Tibial nerve (tissue), 4 donors: ENCODE measurements at regions not wholly inside any gene's neighbourhood (a gene's known extent, or its start where the extent isn't known, plus 50 kb on each side); places are given as distances from the start of the nearest gene placed in this dataset.

Source experiments
- DNase-seq, 2 donors: peaks; one replicate each; pipeline ENCODE4 v3.0.0-alpha.2; 2019; ENCODE audit warnings: low spot score in 2 of 2
- H3K27ac ChIP-seq, 4 donors: fragments of 200-600 bp; sonication (generic) in 3 of 4; one replicate each; pipeline ENCODE4 v1.5.1; 2017 to 2019; ENCODE audit warnings: mild to moderate bottlenecking in 1 of 4
- H3K27me3 ChIP-seq, 2 donors: fragments of 200-600 bp; sonication (generic) in 1 of 2; one replicate each; pipeline versions ENCODE4 v1.5.1 to v1.6.0; 2017 to 2019
- H3K36me3 ChIP-seq, 3 donors: fragments of 200-600 bp; sonication (generic); one replicate each; pipeline ENCODE4 v1.5.1; 2018 to 2019
- H3K4me1 ChIP-seq, 4 donors: fragments of 200-600 bp; sonication (generic) in 3 of 4; one replicate each; pipeline ENCODE4 v1.5.1; 2017 to 2019
- H3K4me3 ChIP-seq, 4 donors: fragments of 200-600 bp; sonication (generic) in 3 of 4; one replicate each; pipeline ENCODE4 v1.5.1; 2017 to 2019; ENCODE audit warnings: mild to moderate bottlenecking in 1 of 4, moderate library complexity in 1 of 4
- H3K9me3 ChIP-seq, 4 donors: fragments of 200-600 bp; sonication (generic) in 3 of 4; one replicate each; pipeline ENCODE4 v1.5.1; 2017 to 2019
- CTCF ChIP-seq, 5 experiments: fragments of 200-600 bp in 3 of 5; fragments of 450-650 bp in 2 of 5; sonication (generic) in 3 of 5; IDR thresholded peaks; one replicate each; pipeline ENCODE4 v1.5.1; 2016 to 2019; ENCODE audit warnings: antibody characterized with exemption in 5 of 5, mild to moderate bottlenecking in 3 of 5, moderate library complexity in 2 of 5
- EP300 ChIP-seq, 2 donors: sonication (generic); formaldehyde crosslinking; IDR thresholded peaks; one replicate each; pipeline ENCODE4 v1.6.1; 2017; ENCODE audit warnings: antibody characterized with exemption in 2 of 2, mild to moderate bottlenecking in 1 of 2
- POLR2A ChIP-seq, 2 donors: fragments of 450-650 bp; IDR thresholded peaks; one replicate each; pipeline ENCODE4 v1.6.1; 2017; ENCODE audit warnings: antibody characterized with exemption in 2 of 2, mild to moderate bottlenecking in 2 of 2, moderate library complexity in 2 of 2
- WGBS, 2 donors: methylation state at CpG; one replicate each; pipeline ENCODE4 v1.1.5; 2018; 5-methylcytosine and 5-hydroxymethylcytosine counted together

GRCh38 chr17:14935139-14935841 is 329.8 kb downstream of the PMP22 start:
- Histone ChIP-seq H3K27me3 (no peaks in the 10 kb centered on the region), H3K4me3 (no peak overlapping the region), H3K36me3 (no peaks in the 10 kb centered on the region), H3K9me3 (no peaks in the 10 kb centered on the region), H3K4me1 (peaks cover 0 to 7% (median 0%) of the 10 kb centered on the region in 4 donors), H3K27ac (no peak overlapping the region)
- TF ChIP-seq POLR2A (IDR thresholded peaks at IDR 0.05) (no peak), CTCF (IDR thresholded peaks at IDR 0.05) (no peak)
- WGBS, 2 donors: 84% methylated on average over 7 of the region's 7 CpGs
- DNase-seq: no peak

GRCh38 chr17:14933676-14934075 is 331.4 kb downstream of the PMP22 start:
- Histone ChIP-seq H3K27ac (no peak overlapping the region), H3K36me3 (no peaks in the 10 kb centered on the region), H3K27me3 (no peaks in the 10 kb centered on the region), H3K4me3 (no peak overlapping the region), H3K4me1 (no peaks in the 10 kb centered on the region), H3K9me3 (no peaks in the 10 kb centered on the region)
- DNase-seq: no peak
- no peak for TF ChIP-seq EP300 (IDR thresholded peaks at IDR 0.05)
- no peak for TF ChIP-seq CTCF (IDR thresholded peaks at IDR 0.05)
- TF ChIP-seq POLR2A (IDR thresholded peaks at IDR 0.05): no peak
- WGBS, 2 donors: 91 to 92% methylated on average over 4 of the region's 4 CpGs

- Histone ChIP-seq H3K36me3 (no peaks in the 10 kb centered on the region), H3K27ac (no peak overlapping the region), H3K4me3 (no peak overlapping the region), H3K4me1 (peaks cover 0 to 5% (median 0%) of the 10 kb centered on the region in 4 donors), H3K9me3 (no peaks in the 10 kb centered on the region), H3K27me3 (peaks cover 0 to 8% of the 10 kb centered on the region in 2 donors)
- WGBS, 2 donors: 14% methylated on average over 7 of the region's 7 CpGs
- TF ChIP-seq EP300 (IDR thresholded peaks at IDR 0.05) (no peak), CTCF (IDR thresholded peaks at IDR 0.05) (peak; percentile 70 to 80 (median 74))
- peak in 1 of 2 donors; percentile 81 for DNase-seq
Observed at GRCh38 chr17:14926526-14927122, 338.5 kb downstream of the PMP22 start.

GRCh38 chr17:14926073-14926472 is 339.1 kb downstream of the PMP22 start:
- 75 to 77% methylated on average over 8 of the region's 8 CpGs for WGBS, 2 donors

More at GRCh38 chr17:14926073-14926472, 339.1 kb downstream of the PMP22 start:
- Histone ChIP-seq H3K9me3 (no peaks in the 10 kb centered on the region), H3K27me3 (peaks cover 0 to 8% of the 10 kb centered on the region in 2 donors), H3K27ac (no peak overlapping the region), H3K4me1 (peaks cover 0 to 5% (median 0%) of the 10 kb centered on the region in 4 donors), H3K36me3 (no peaks in the 10 kb centered on the region), H3K4me3 (no peak overlapping the region)
- TF ChIP-seq CTCF (IDR thresholded peaks at IDR 0.05) (no peak), POLR2A (IDR thresholded peaks at IDR 0.05) (no peak), EP300 (IDR thresholded peaks at IDR 0.05) (no peak)
- DNase-seq: no peak
